CD4-positive, alpha-beta T cell (primary cell): ENCODE measurements at regions not wholly inside any gene's neighbourhood (a gene's known extent, or its start where the extent isn't known, plus 50 kb on each side); places are given as distances from the start of the nearest gene placed in this dataset.

Experiments
- ATAC-seq: fragments of 200-7000 bp; cut with Tn5 transposase; one replicate; pipeline ENCODE4 v1.10.0; 2022; ENCODE audit warnings: mild to moderate bottlenecking; ENCODE audit not compliant: poor library complexity
- CTCF ChIA-PET: fragments of 350-600 bp; sonication (Branson Sonifier 250); formaldehyde crosslinking; loops from one replicate; lab custom pipeline; 2021; ENCODE audit warnings: antibody characterized with exemption, inconsistent platforms; lab: Charles Lee
- POLR2A ChIA-PET: fragments of 350-600 bp; sonication (Branson Sonifier 250); formaldehyde crosslinking; loops from one replicate; lab custom pipeline; 2021; ENCODE audit warnings: antibody characterized with exemption, inconsistent platforms; lab: Charles Lee
- DNase-seq, 14 experiments: peaks; one replicate each; pipeline ENCODE4 v3.0.0-alpha.2; 2013 to 2020; ENCODE audit warnings: mixed read lengths in 2 of 14
- H3K27ac ChIP-seq, 2 donors: one replicate each; pipeline versions ENCODE4 v1.5.1 to v1.7.0; 2013; ENCODE audit warnings: low read length in 2 of 2, low read depth in 1 of 2, mild to moderate bottlenecking in 1 of 2
- H3K27me3 ChIP-seq, 2 experiments: 1 replicate in 1 of 2; 2 replicates in 1 of 2; pipeline versions ENCODE4 v1.6.1 to v1.7.0; 2013; ENCODE audit warnings: low read length in 2 of 2, control low read depth in 1 of 2, mild to moderate bottlenecking in 1 of 2, moderate library complexity in 1 of 2; ENCODE audit not compliant: insufficient read depth in 2 of 2, control insufficient read depth in 1 of 2
- H3K36me3 ChIP-seq: one replicate; pipeline ENCODE4 v1.6.1; 2013; ENCODE audit warnings: low read length, control low read depth; ENCODE audit not compliant: insufficient read depth
- H3K4me1 ChIP-seq: one replicate; pipeline ENCODE4 v1.6.1; 2013; ENCODE audit warnings: low read length, control low read depth; ENCODE audit not compliant: insufficient read depth
- H3K4me3 ChIP-seq: one replicate; pipeline ENCODE4 v1.5.1; 2013; ENCODE audit warnings: mild to moderate bottlenecking, low read length, moderate library complexity
- H3K9me3 ChIP-seq, 2 experiments: 1 replicate in 1 of 2; 2 replicates in 1 of 2; pipeline versions ENCODE4 v1.6.1 to v1.7.0; 2013; ENCODE audit warnings: low read length in 2 of 2, mild to moderate bottlenecking in 2 of 2, control low read depth in 1 of 2, moderate library complexity in 1 of 2; ENCODE audit not compliant: control insufficient read depth in 1 of 2, insufficient read depth in 1 of 2
- H3K27ac Mint-ChIP-seq: one replicate; pipeline ENCODE4 v1.8.0; 2020; ENCODE audit warnings: mixed read lengths
- H3K27me3 Mint-ChIP-seq: one replicate; pipeline ENCODE4 v1.8.0; 2021; ENCODE audit warnings: mixed read lengths
- H3K36me3 Mint-ChIP-seq: one replicate; pipeline ENCODE4 v1.8.0; 2021; ENCODE audit warnings: low read depth, mixed read lengths
- H3K4me1 Mint-ChIP-seq: one replicate; pipeline ENCODE4 v1.8.0; 2021; ENCODE audit warnings: low read depth, mixed read lengths
- H3K4me3 Mint-ChIP-seq: one replicate; pipeline ENCODE4 v1.8.0; 2020; ENCODE audit warnings: mild to moderate bottlenecking, mixed read lengths
- H3K9me3 Mint-ChIP-seq: one replicate; pipeline ENCODE4 v1.8.0; 2020; ENCODE audit warnings: mixed read lengths
- CTCF ChIP-seq: fragments of 200-600 bp; IDR thresholded peaks from one replicate; pipeline ENCODE4 v1.8.0; 2022; ENCODE audit warnings: antibody characterized with exemption, mild to moderate bottlenecking
- intact Hi-C, 2 experiments: fragments of 100-400 bp; cut with DNase I in 1 of 2; cut with micrococcal nuclease in 1 of 2; formaldehyde crosslinking; loops; one replicate each; pipeline versions ENCODE4 v1.15.1 to v1.9.0; 2023 to 2025; cut with DNase I, micrococcal nuclease

- ChIA-PET CTCF (no interaction called here), POLR2A (no interaction called here)
- TF ChIP-seq CTCF, result no peak
- Histone ChIP-seq H3K36me3 (no peaks in the 10 kb centered on the region), H3K4me1 (no peaks in the 10 kb centered on the region), H3K4me3 (no peak overlapping the region), H3K27me3 (no peaks in the 10 kb centered on the region), H3K9me3 (no peaks in the 10 kb centered on the region), H3K27ac (no peak overlapping the region)
- Mint-ChIP-seq H3K4me3 (no peak overlapping the region), H3K4me1 (no peaks in the 10 kb centered on the region), H3K36me3 (no peaks in the 10 kb centered on the region), H3K27me3 (peaks cover 9% of the 10 kb centered on the region), H3K27ac (no peak overlapping the region), H3K9me3 (no peaks in the 10 kb centered on the region)
- ATAC-seq (no peak), DNase-seq (no peak)
- intact Hi-C loops, result no loop called here
These were observed 366.6 kb upstream of the ZMIZ1 start for GRCh38 chr10:78702186-78702585.

GRCh38 chr10:78702876-78703275, 365.9 kb upstream of the ZMIZ1 start:
- ChIA-PET POLR2A (no interaction called here), CTCF (no interaction called here)
- Mint-ChIP-seq H3K27ac (no peak overlapping the region), H3K27me3 (peaks cover 9% of the 10 kb centered on the region), H3K36me3 (no peaks in the 10 kb centered on the region), H3K9me3 (no peaks in the 10 kb centered on the region), H3K4me3 (no peak overlapping the region), H3K4me1 (no peaks in the 10 kb centered on the region)
- DNase-seq, result no peak
- Histone ChIP-seq H3K36me3 (no peaks in the 10 kb centered on the region), H3K27ac (no peak overlapping the region), H3K9me3 (no peaks in the 10 kb centered on the region), H3K27me3 (no peaks in the 10 kb centered on the region), H3K4me1 (no peaks in the 10 kb centered on the region), H3K4me3 (no peak overlapping the region)
- TF ChIP-seq CTCF, result no peak
- no peak for ATAC-seq
- intact Hi-C loops, result no loop called here

- no peak for DNase-seq
- no peaks in the 10 kb centered on the region for H3K27me3 ChIP-seq
- Mint-ChIP-seq H3K4me3 (no peak overlapping the region), H3K4me1 (no peaks in the 10 kb centered on the region), H3K9me3 (no peaks in the 10 kb centered on the region), H3K27me3 (peaks cover 9% of the 10 kb centered on the region), H3K36me3 (no peaks in the 10 kb centered on the region), H3K27ac (no peak overlapping the region)
- H3K4me1 ChIP-seq, result no peaks in the 10 kb centered on the region
- no peak for ATAC-seq
- ChIA-PET CTCF (no interaction called here), POLR2A (no interaction called here)
- no peak overlapping the region for H3K4me3 ChIP-seq
- intact Hi-C loops, result no loop called here
- H3K27ac ChIP-seq, result no peak overlapping the region
- no peaks in the 10 kb centered on the region for H3K36me3 ChIP-seq
- H3K9me3 ChIP-seq, result no peaks in the 10 kb centered on the region
- TF ChIP-seq CTCF, result no peak
These were observed 365.2 kb upstream of the ZMIZ1 start for GRCh38 chr10:78703593-78703992.
